Esophagus squamous epithelium (tissue), 5 donors: ENCODE measurements at regions not wholly inside any gene's neighbourhood (a gene's known extent, or its start where the extent isn't known, plus 50 kb on each side); places are given as distances from the start of the nearest gene placed in this dataset.

Experiments
- DNase-seq: peaks from one replicate; lab custom pipeline; 2025; lab: John Stamatoyannopoulos, UW
- H3K27ac ChIP-seq, 4 donors: fragments of 200-600 bp; sonication (generic); one replicate each; pipeline ENCODE4 v1.5.1; 2016 to 2019; ENCODE audit warnings: mild to moderate bottlenecking in 1 of 4
- H3K27me3 ChIP-seq, 4 donors: fragments of 200-600 bp; sonication (generic); 1 replicate in 3 of 4; 2 replicates in 1 of 4; pipeline versions ENCODE4 v1.5.1 to v1.6.0; 2017 to 2021; ENCODE audit warnings: antibody characterized with exemption in 1 of 4
- H3K36me3 ChIP-seq, 3 donors: fragments of 200-600 bp; sonication (generic); one replicate each; pipeline ENCODE4 v1.5.1; 2016 to 2019
- H3K4me1 ChIP-seq, 3 donors: fragments of 200-600 bp; sonication (generic); one replicate each; pipeline ENCODE4 v1.5.1; 2017 to 2019
- H3K4me3 ChIP-seq, 4 donors: fragments of 200-600 bp; sonication (generic); 1 replicate in 3 of 4; 2 replicates in 1 of 4; pipeline ENCODE4 v1.5.1; 2016 to 2019; ENCODE audit warnings: mild to moderate bottlenecking in 2 of 4, moderate library complexity in 1 of 4
- H3K9me3 ChIP-seq, 3 donors: fragments of 200-600 bp; sonication (generic); one replicate each; pipeline ENCODE4 v1.5.1; 2016 to 2019
- POLR2A ChIP-seq, 4 donors: fragments of 450-650 bp; IDR thresholded peaks; one replicate each; pipeline ENCODE4 v1.6.1; 2017; ENCODE audit warnings: antibody characterized with exemption in 4 of 4, mild to moderate bottlenecking in 4 of 4, moderate library complexity in 3 of 4
- WGBS, 2 donors: methylation state at CpG; one replicate each; pipeline ENCODE4 v1.1.5; 2018; 5-methylcytosine and 5-hydroxymethylcytosine counted together
- intact Hi-C: fragments of 100-400 bp; cut with DNase I; formaldehyde crosslinking; loops from one replicate; pipeline ENCODE4 v1.15.0; 2022
- TF ChIP-seq, protein P1 (sequence below), 6 experiments: fragments of 450-650 bp in 4 of 6; fragments of 200-600 bp in 2 of 6; sonication (generic) in 2 of 6; IDR thresholded peaks; one replicate each; pipeline ENCODE4 v1.5.1; 2016 to 2019; ENCODE audit warnings: antibody characterized with exemption in 6 of 6, mild to moderate bottlenecking in 4 of 6, moderate library complexity in 4 of 6
- donor health status: DM: yes; HTN: yes; CAD: no.

- no peak for DNase-seq
- H3K4me3 ChIP-seq = no peak overlapping the region
- 81 to 85% methylated on average over 1 of the region's 1 CpG for WGBS, 2 donors
- H3K27ac ChIP-seq = no peak overlapping the region
- H3K9me3 ChIP-seq = no peaks in the 10 kb centered on the region
- TF ChIP-seq, protein P1, sequence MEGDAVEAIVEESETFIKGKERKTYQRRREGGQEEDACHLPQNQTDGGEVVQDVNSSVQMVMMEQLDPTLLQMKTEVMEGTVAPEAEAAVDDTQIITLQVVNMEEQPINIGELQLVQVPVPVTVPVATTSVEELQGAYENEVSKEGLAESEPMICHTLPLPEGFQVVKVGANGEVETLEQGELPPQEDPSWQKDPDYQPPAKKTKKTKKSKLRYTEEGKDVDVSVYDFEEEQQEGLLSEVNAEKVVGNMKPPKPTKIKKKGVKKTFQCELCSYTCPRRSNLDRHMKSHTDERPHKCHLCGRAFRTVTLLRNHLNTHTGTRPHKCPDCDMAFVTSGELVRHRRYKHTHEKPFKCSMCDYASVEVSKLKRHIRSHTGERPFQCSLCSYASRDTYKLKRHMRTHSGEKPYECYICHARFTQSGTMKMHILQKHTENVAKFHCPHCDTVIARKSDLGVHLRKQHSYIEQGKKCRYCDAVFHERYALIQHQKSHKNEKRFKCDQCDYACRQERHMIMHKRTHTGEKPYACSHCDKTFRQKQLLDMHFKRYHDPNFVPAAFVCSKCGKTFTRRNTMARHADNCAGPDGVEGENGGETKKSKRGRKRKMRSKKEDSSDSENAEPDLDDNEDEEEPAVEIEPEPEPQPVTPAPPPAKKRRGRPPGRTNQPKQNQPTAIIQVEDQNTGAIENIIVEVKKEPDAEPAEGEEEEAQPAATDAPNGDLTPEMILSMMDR (IDR thresholded peaks at IDR 0.05) = no peak
- TF ChIP-seq POLR2A (IDR thresholded peaks at IDR 0.05) = no peak
- H3K36me3 ChIP-seq = no peaks in the 10 kb centered on the region
- H3K4me1 ChIP-seq = no peaks in the 10 kb centered on the region
- intact Hi-C loops = no loop called here
- no peaks in the 10 kb centered on the region for H3K27me3 ChIP-seq
Measured at GRCh38 chr7:84336766-84337165, 142.2 kb upstream of the SEMA3A start.

DNA sequence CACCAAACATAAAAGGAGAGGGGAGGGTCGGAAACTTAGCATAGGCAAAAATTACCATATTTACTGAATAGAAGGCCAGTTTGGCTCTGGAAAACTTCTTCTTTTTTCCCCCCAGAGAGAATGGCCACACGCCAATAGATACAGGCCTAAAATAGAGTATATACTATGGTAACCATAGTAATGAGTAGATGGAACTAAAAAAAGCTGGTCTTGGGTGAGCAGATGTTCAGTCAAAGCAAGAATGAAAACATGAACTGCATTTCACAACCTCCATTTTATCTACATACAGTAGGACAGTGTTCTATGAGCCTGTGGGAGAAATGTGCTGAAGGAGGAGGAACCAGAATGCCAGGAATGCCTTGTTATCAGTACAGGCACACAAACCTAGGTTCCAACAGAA, 141.7 kb upstream of the SEMA3A start:
- Histone ChIP-seq H3K4me3 (no peak overlapping the region), H3K27me3 (no peaks in the 10 kb centered on the region), H3K4me1 (no peaks in the 10 kb centered on the region), H3K27ac (no peak overlapping the region), H3K9me3 (no peaks in the 10 kb centered on the region), H3K36me3 (no peaks in the 10 kb centered on the region)
- DNase-seq = no peak
- WGBS, 2 donors = 48 to 63% methylated on average over 2 of the region's 2 CpGs
- intact Hi-C loops = no loop called here
- TF ChIP-seq, protein P1 (IDR thresholded peaks at IDR 0.05) = no peak
- no peak for TF ChIP-seq POLR2A (IDR thresholded peaks at IDR 0.05)

DNA sequence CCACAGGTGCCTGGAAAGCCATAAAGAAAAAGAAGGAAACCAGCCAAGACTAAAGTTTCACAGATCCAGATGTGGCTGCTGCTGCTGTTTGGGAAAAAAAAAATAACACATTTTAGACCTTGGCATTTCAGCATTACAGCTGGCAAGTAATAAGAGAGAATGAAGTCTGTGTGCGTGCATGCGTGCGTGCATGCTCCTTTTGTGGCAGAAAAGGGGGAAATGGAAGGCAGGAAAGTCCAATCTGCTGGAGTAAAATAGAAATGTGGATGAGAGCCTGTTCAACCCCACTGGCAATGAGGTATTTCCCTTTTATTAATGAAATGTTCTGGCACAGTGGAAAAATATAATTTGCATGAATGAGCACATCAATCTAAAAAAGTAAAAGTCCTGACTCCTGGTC, 137.0 kb upstream of the SEMA3A start:
- no peaks in the 10 kb centered on the region for H3K36me3 ChIP-seq
- H3K27me3 ChIP-seq = no peaks in the 10 kb centered on the region
- H3K9me3 ChIP-seq = no peaks in the 10 kb centered on the region
- intact Hi-C loops = no loop called here
- no peak for DNase-seq
- WGBS, 2 donors = 47 to 60% methylated on average over 3 of the region's 3 CpGs
- H3K27ac ChIP-seq = no peak overlapping the region
- H3K4me3 ChIP-seq = no peak overlapping the region
- no peak for TF ChIP-seq POLR2A (IDR thresholded peaks at IDR 0.05)
- TF ChIP-seq, protein P1 (IDR thresholded peaks at IDR 0.05) = no peak
- no peaks in the 10 kb centered on the region for H3K4me1 ChIP-seq

- DNase-seq = no peak
- no peak for TF ChIP-seq POLR2A (IDR thresholded peaks at IDR 0.05)
- TF ChIP-seq, protein P1 (IDR thresholded peaks at IDR 0.05) = no peak
- Histone ChIP-seq H3K27me3 (no peaks in the 10 kb centered on the region), H3K27ac (no peak overlapping the region), H3K4me3 (no peak overlapping the region), H3K36me3 (no peaks in the 10 kb centered on the region), H3K9me3 (no peaks in the 10 kb centered on the region), H3K4me1 (no peaks in the 10 kb centered on the region)
- intact Hi-C loops = no loop called here
- 74 to 82% methylated on average over 2 of the region's 2 CpGs for WGBS, 2 donors
Measured at GRCh38 chr7:84328571-84328970, 134.0 kb upstream of the SEMA3A start.

DNA sequence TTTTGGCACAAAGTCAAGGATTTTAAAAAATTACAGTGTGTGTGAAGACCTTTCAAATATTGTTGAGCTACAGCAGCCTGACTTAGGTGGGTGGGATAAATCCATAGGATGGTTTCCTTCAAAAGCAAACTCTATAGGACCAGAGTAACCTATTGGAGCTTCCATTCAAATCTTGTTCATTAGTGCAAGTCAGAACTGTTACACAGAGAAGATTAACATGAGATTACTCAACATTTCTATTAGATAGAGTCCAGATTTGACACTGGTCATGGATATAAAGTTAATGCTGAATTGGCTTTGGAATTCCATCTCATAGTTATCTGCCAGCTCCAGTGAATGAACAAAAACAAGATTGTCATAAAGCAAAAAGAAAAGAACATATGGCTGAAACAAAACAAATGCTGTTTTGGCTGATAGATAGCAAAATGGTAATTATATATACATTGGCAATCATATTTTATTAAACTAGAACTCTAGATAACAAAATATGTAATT, 129.6 kb upstream of the SEMA3A start:
- Histone ChIP-seq H3K36me3 (no peaks in the 10 kb centered on the region), H3K4me1 (no peaks in the 10 kb centered on the region), H3K27me3 (no peaks in the 10 kb centered on the region), H3K9me3 (no peaks in the 10 kb centered on the region), H3K4me3 (no peak overlapping the region), H3K27ac (no peak overlapping the region)
- TF ChIP-seq POLR2A (IDR thresholded peaks at IDR 0.05) = no peak
- TF ChIP-seq, protein P1 (IDR thresholded peaks at IDR 0.05) = no peak
- no peak for DNase-seq
- intact Hi-C loops = no loop called here
